OCI-LY1 (cell line): ENCODE measurements at regions not wholly inside any gene's neighbourhood (a gene's known extent, or its start where the extent isn't known, plus 50 kb on each side); places are given as distances from the start of the nearest gene placed in this dataset.

Experiments used
- H2AFZ ChIP-seq: fragments of 200-600 bp; sonication (generic), shearing (Covaris generic); 2 replicates; pipeline ENCODE4 v1.6.0; 2014; ENCODE audit warnings: antibody characterized with exemption, mild to moderate bottlenecking, low read length
- H3F3A ChIP-seq: fragments of 200-600 bp; sonication (generic), shearing (Covaris generic); 2 replicates; pipeline ENCODE4 v1.6.0; 2014; ENCODE audit warnings: mild to moderate bottlenecking, antibody characterized with exemption, low read length, moderate library complexity; ENCODE audit not compliant: insufficient read depth
- H3K27ac ChIP-seq: fragments of 200-600 bp; sonication (generic); 2 replicates; pipeline ENCODE4 v1.5.1; 2014; ENCODE audit warnings: low read length, mixed run types, mild to moderate bottlenecking, low read depth; ENCODE audit not compliant: poor library complexity, severe bottlenecking
- H3K27me3 ChIP-seq: fragments of 200-600 bp; sonication (generic); 2 replicates; pipeline ENCODE4 v1.6.0; 2014; ENCODE audit warnings: antibody characterized with exemption, mild to moderate bottlenecking, low read length, moderate library complexity; ENCODE audit not compliant: insufficient read depth
- H3K36me3 ChIP-seq: fragments of 200-600 bp; sonication (generic); 2 replicates; pipeline ENCODE4 v1.6.1; 2014; ENCODE audit warnings: mild to moderate bottlenecking, antibody characterized with exemption, low read length, moderate library complexity, mixed read lengths; ENCODE audit not compliant: insufficient read depth
- H3K4me1 ChIP-seq: fragments of 200-600 bp; sonication (generic); 2 replicates; pipeline ENCODE4 v1.5.1; 2014; ENCODE audit warnings: mild to moderate bottlenecking, low read length, moderate library complexity; ENCODE audit not compliant: insufficient read depth, severe bottlenecking
- H3K4me2 ChIP-seq: fragments of 200-600 bp; sonication (generic), shearing (Covaris generic); 2 replicates; pipeline ENCODE4 v1.6.1; 2014; ENCODE audit warnings: low read length
- H3K4me3 ChIP-seq: fragments of 200-600 bp; sonication (generic); 2 replicates; pipeline ENCODE4 v1.5.1; 2014; ENCODE audit warnings: low read length, low read depth, mild to moderate bottlenecking, mixed read lengths; ENCODE audit not compliant: poor library complexity, severe bottlenecking
- H3K79me2 ChIP-seq: fragments of 200-600 bp; shearing (Covaris generic); 2 replicates; pipeline ENCODE4 v1.6.1; 2016; ENCODE audit warnings: mixed run types, low read length, mixed read lengths; ENCODE audit not compliant: insufficient read depth
- H3K9ac ChIP-seq: fragments of 200-600 bp; sonication (generic), shearing (Covaris generic); 2 replicates; pipeline ENCODE4 v1.6.1; 2014; ENCODE audit warnings: mild to moderate bottlenecking, low read length, mixed read lengths
- H3K9me2 ChIP-seq: fragments of 200-600 bp; sonication (generic), shearing (Covaris generic); 2 replicates; pipeline ENCODE4 v1.6.1; 2014; ENCODE audit warnings: low read depth, mild to moderate bottlenecking, low read length, mixed read lengths
- H3K9me3 ChIP-seq: fragments of 200-600 bp; shearing (Covaris generic); 2 replicates; pipeline ENCODE4 v1.6.1; 2014; ENCODE audit warnings: low read length, mixed read lengths
- H4K20me1 ChIP-seq: fragments of 200-600 bp; sonication (generic), shearing (Covaris generic); 2 replicates; pipeline ENCODE4 v1.6.0; 2016; ENCODE audit warnings: mild to moderate bottlenecking, low read length; ENCODE audit not compliant: insufficient read depth
- CTCF ChIP-seq: fragments of 200-600 bp; sonication (generic), shearing (Covaris generic); IDR thresholded peaks from 2 replicates; pipeline ENCODE4 v1.5.1; 2017; ENCODE audit warnings: mild to moderate bottlenecking, antibody characterized with exemption, low read length, moderate library complexity, mixed read lengths
- EZH2 ChIP-seq: fragments of 200-600 bp; sonication (generic), shearing (Covaris generic); IDR thresholded peaks from 2 replicates; pipeline ENCODE4 v1.8.0; 2017; ENCODE audit warnings: borderline replicate concordance, mixed run types, mild to moderate bottlenecking, antibody characterized with exemption, low read length, moderate library complexity, mixed read lengths

GRCh38 chr10:55233505-55233904, 432.5 kb upstream of the PCDH15 start:
- TF ChIP-seq EZH2 (no peak), CTCF (no peak)
- H3K79me2 ChIP-seq = no peaks in the 10 kb centered on the region
- no peak overlapping the region for H3K4me3 ChIP-seq
- H3K36me3 ChIP-seq = no peaks in the 10 kb centered on the region
- H3K9me2 ChIP-seq = no peaks in the 10 kb centered on the region
- no peak overlapping the region for H3K9ac ChIP-seq
- H2AFZ ChIP-seq = no peak overlapping the region
- no peaks in the 10 kb centered on the region for H3K9me3 ChIP-seq
- H3F3A ChIP-seq = no peaks in the 10 kb centered on the region
- no peaks in the 10 kb centered on the region for H4K20me1 ChIP-seq
- H3K27me3 ChIP-seq = no peaks in the 10 kb centered on the region
- H3K27ac ChIP-seq = no peak overlapping the region
- H3K4me1 ChIP-seq = no peaks in the 10 kb centered on the region
- no peak overlapping the region for H3K4me2 ChIP-seq

- Histone ChIP-seq H3K4me2 (no peak overlapping the region), H3K9ac (no peak overlapping the region)
Observed at GRCh38 chr10:55233090-55233489, 432.1 kb upstream of the PCDH15 start.

GRCh38 chr10:55232553-55232952, 431.5 kb upstream of the PCDH15 start:
- H3K9me2 ChIP-seq = no peaks in the 10 kb centered on the region
- no peak overlapping the region for H2AFZ ChIP-seq
- H3K4me2 ChIP-seq = no peak overlapping the region

More at GRCh38 chr10:55233090-55233489, 432.1 kb upstream of the PCDH15 start:
- no peak overlapping the region for H3K4me3 ChIP-seq
- H2AFZ ChIP-seq = no peak overlapping the region
- H3F3A ChIP-seq = no peaks in the 10 kb centered on the region
- TF ChIP-seq CTCF = no peak
- no peak overlapping the region for H3K27ac ChIP-seq
- H3K79me2 ChIP-seq = no peaks in the 10 kb centered on the region
- H3K27me3 ChIP-seq = no peaks in the 10 kb centered on the region
- H3K9me3 ChIP-seq = no peaks in the 10 kb centered on the region
- H3K9me2 ChIP-seq = no peaks in the 10 kb centered on the region
- no peaks in the 10 kb centered on the region for H4K20me1 ChIP-seq
- H3K4me1 ChIP-seq = no peaks in the 10 kb centered on the region
- H3K36me3 ChIP-seq = no peaks in the 10 kb centered on the region

More at GRCh38 chr10:55232553-55232952, 431.5 kb upstream of the PCDH15 start:
- no peaks in the 10 kb centered on the region for H3K79me2 ChIP-seq
- TF ChIP-seq EZH2 (no peak), CTCF (no peak)
- no peaks in the 10 kb centered on the region for H3K9me3 ChIP-seq
- H3K36me3 ChIP-seq = no peaks in the 10 kb centered on the region
- no peak overlapping the region for H3K9ac ChIP-seq
- no peak overlapping the region for H3K27ac ChIP-seq
- H3K27me3 ChIP-seq = no peaks in the 10 kb centered on the region
- no peak overlapping the region for H3K4me3 ChIP-seq
- H3K4me1 ChIP-seq = no peaks in the 10 kb centered on the region
- H4K20me1 ChIP-seq = no peaks in the 10 kb centered on the region
- H3F3A ChIP-seq = no peaks in the 10 kb centered on the region
